ENCODE measurements at regions not wholly inside any gene's neighbourhood (a gene's known extent, or its start where the extent isn't known, plus 50 kb on each side); places are given as distances from the start of the nearest gene placed in this dataset.
"Not testable (repeated sequence)": the region's sequence is repeated elsewhere in the genome, so short reads cannot be mapped to it uniquely, and the experiment has no call there.

DNA sequence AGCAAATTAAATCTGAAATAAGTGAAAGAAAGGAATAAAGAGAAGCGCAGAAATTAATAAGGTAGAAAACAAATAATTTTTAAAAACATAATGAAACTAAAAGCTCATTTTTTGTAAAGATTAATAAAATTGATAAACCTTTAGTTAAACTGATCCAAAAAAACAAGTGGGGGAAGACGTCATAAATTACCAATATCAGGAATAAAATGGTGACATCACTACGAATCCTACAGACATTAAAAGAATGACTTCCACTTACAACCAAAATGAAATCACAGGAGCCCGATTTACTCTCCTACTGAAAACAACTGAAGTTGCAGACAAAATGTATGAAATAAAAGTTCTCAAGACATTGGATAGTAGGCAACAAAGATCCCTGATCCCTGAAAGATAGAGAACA lies 68.1 kb upstream of the IFFO2 start:
- DNase-seq (ENCODE audit: insufficient read length, low spot score) (no peak), FAIRE-seq (no peak)

DNA sequence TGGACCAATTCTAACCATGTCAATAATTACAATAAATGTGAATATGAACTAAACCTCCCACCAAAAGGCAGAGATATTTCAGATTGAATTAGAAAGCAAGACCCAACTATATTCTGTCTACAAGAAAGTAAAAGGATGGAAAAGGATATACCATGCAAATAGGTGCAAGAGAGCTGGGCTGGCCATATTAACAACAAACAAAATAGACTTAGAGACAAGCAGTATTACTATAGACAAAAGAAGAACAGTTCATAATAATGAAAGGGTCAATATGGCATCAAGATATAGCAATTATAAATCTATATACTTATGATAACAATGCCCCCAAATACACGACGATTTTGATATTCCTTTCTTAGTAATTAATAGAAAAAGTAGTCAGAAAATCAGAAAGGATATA lies 67.3 kb upstream of the IFFO2 start:
- DNase-seq (ENCODE audit: insufficient read length, low spot score) (no peak), FAIRE-seq (no peak)

DNA sequence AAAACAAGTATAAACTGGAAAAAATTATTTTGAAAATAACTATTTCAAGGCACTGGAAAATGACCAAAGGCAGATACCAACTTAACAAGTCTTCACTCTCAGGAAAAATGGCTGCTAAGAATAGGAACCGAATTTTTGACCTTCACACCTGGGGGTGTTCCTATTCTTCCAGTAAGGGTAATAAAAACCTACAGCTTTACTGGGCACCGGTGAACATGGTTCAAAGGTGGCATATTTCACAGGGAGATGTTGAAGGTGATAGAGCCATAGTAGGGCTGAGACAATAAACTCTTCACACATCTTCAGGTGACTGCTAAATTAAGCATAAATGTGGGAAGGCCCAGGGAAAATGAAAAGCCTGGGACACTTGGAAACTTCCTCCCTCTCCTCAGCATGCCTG lies 65.4 kb upstream of the IFFO2 start:
- FAIRE-seq (no peak), DNase-seq (ENCODE audit: insufficient read length, low spot score) (no peak)

DNA sequence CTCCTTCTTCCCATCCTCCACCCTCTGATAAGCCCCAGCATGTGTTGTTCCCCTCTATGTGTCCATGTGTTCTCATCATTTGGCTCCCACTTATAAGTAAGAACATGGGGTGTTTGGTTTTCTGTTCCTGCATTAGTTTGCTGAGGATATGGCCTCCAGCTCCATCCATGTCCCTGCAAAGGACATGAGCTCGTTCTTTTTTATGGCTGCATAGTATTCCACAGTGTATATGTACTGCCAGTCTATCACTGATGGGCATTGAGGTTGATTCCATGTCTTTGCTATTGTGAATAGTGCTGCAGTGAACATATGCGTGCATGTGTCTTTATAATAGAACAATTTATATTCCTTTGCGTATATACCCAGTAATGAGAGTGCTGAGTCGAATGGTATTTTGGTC lies 62.8 kb upstream of the IFFO2 start:
- FAIRE-seq; DNase-seq (ENCODE audit: insufficient read length, low spot score): not testable (repeated sequence)

DNA sequence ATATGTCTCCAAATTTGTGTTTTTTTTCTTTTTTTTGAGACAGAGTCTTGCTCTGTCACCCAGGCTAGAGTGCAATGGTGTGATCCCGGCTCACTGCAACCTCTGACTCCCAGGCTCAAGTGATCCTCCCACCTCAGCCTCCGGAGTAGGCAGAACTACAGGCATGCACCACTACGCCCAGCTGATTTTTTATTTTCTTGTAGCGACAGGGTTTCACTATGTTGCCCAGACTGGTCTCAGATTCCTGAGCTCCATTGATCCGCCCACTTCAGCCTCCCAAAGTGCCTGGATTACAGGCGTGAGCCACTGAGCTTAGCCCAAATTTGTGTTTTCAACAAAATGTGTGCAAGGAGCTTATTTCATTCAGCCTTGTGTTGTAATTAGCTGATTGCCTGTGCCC lies 59.0 kb upstream of the IFFO2 start:
- DNase-seq (ENCODE audit: insufficient read length, low spot score) = no peak
- FAIRE-seq = no peak

DNA sequence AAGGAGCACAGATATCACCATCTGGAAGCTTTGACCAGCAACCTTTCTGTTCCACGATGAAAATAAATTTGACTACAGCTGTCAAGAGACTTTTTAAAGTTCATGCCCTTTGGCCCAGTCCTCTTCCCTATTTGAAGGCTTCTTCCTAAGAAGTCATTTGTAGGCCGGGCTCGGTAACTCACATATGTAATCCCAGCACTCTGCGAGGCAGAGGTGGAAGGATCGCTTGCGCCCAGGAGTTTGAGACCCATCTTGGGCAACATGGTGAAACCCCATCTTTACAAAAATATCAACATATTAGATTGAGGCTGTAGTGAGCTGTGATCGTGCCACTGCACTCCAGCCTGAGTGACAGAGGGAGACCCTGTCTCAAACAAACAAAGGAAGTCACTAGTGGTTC lies 58.3 kb upstream of the IFFO2 start:
- FAIRE-seq (no peak), DNase-seq (ENCODE audit: insufficient read length, low spot score) (no peak)

DNA sequence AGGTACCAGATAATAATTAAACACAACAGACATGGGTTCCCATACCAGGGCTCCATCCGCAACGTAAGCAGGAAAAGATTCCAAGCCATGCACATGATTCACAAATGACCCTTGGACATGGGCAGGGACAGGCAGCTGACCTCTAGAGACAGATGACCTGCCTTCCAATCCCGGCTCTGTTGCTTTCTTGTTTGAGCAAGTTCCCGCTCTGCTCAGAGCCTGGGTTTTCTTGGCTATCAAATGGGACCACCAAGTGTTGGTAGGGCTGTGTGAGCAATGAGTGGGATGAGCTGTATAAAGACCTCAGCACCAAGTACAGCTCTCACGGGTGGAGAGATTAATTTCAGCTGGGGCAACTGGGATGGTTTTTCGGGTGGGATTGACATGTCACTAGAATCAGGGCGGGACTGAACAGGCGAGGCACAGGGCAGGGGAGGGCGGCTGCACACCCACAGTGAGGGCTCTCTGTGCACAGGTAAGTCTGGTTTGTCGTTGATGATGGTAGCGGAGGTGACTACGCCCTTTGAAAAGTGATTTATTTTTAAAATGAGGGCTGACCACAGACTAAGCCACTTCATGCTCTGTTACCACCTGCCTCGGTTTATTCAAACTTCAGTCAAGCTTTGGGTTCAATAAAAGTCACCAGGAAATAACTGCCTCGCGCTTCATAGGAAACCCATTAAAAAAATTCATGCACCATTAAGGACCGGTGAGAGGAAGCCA lies 57.5 kb upstream of the IFFO2 start:
- FAIRE-seq (no peak), DNase-seq (ENCODE audit: insufficient read length, low spot score) (no peak)

DNA sequence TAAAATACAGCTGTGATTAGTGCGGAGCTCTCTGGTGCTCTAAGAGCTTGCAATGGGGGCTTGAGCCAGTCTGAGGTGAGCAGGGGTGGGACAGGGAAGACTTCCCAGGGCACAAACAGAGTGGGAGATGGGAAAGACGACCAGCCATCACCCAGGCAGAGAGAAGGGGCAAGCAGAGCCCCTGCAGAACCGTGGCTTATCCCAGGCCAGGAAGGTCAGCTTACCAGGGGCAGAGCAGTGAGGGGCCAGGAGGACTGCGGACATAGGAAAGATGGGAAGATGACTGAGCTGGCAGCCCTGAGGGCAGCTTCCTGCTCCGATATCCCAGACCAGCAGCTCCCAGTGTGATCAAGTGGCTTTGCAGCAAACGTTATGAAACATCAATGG lies 55.4 kb upstream of the IFFO2 start:
- no peak for FAIRE-seq

DNA sequence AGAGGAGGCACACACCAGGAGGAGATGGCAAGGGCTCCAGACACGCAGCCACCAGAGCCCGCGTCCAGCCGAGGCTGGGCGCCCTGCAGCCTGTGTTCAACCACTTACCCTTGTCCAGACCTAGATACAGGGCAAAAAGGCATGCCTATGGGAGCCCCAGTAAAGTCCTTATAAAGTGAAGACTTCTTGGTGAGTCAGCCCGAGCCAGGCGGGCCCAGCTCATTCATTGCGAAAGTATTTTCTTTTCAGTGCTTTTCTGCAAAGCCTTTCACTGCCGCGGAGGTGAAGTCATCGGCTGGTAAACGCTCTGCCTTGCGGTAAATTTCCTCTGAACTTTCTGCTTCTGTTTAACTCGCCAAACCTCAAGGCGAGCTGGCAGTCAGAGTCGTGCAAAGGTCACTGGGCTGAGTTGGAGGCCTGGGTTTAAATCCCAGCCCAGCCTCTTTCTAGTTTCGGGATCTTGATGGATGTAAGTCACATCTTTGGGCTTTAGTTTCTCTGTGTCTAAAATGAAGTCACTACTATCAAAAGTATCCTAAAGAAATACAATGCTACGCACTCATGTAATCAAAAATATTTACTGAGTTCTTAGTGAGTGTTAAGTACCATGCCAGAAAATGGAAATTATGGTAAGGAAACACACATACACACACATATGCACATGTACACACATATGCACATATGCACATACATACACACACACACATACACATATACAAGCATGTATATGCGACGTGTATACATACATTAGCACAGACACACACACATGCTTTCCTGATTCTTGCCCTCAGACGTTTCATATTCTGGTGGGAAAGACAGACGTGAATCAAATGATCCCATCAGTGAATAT lies 54.7 kb upstream of the IFFO2 start:
- FAIRE-seq (peak; percentile 93), DNase-seq (ENCODE audit: insufficient read length, low spot score) (peak; percentile 79)

More for the DNA sequence above, 55.4 kb upstream of the IFFO2 start:
- DNase-seq (ENCODE audit: insufficient read length, low spot score) = no peak

DNA sequence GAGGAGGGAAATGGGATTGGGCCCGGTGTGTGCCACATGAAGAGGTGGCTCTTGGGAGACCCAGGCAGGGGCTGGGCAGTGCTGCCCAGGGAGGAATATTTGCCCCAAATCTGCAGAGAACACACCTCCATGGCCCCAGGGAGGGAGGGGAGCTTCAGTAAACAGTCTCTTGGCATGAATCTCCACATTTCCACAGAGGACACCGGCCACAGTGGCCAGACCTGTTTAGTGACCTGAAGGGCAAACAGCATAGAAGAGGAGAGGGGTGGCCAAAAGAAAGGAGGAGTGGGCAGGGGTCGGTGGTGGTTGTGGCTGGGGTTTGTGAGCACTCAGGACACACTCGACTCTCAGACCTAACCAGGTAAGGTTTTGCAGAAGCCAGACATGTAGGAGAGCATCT lies 54.0 kb upstream of the IFFO2 start:
- DNase-seq (ENCODE audit: insufficient read length, low spot score) = no peak

DNA sequence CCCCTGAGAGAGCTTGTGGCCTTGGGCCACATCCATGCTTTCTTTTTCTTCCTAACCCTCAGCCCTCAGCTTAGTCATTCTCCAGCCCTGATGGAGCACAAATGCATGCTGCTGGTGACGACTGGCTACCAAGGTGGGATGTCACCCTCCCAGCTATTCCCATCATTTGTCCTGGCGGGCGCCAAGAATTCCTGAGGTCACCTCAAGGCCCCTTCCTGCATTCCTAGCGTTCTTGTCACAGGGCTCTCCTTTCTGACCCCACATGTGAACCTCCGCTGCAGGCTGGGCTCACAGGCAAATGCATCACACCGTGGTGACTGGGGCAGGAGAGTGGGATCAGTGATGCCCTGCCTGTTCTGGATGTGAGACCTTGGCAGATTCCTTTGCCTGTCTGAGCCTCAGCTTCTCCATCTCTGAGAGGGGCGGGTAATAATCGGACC lies 53.4 kb upstream of the IFFO2 start:
- DNase-seq (ENCODE audit: insufficient read length, low spot score) = peak; percentile 79
- peak; percentile 67 for FAIRE-seq

More for the DNA sequence above, 54.0 kb upstream of the IFFO2 start:
- no peak for FAIRE-seq

DNA sequence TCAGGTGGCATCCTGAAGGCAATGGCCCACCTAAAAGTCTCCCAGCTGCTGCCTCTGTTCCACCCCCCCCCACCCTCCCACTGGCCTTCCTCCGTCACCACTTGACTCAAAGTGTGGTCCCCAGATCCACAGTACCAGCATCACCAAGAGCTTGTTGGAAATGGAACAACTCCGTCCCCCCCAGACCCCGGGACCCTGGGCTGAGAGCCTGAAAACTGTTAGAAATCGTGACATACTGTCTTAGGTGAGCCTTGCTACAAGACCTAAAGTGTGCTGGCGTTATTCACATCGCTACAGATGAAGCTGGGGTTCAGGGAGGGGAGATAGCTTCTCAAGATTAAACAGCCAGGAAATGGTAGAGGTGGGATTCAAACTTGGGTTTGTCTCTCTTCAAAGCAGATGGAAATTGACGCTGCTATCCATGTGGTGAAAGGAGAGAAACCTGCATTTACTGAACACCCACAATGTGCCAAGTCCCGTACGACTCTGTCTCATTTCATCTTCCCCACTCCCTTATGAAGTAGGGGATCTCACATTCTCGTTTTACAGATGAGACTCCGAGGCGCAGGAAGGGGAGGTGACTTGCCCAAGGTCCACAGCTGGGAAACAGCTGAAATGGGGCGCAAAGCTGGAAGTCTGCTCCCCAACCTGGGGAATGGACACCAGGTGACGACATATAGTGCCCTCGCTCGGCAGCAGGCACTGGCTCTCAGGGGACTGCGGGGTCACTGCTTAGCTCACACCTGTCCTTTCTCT lies 52.8 kb upstream of the IFFO2 start:
- no peak for FAIRE-seq
- no peak for DNase-seq (ENCODE audit: insufficient read length, low spot score)

DNA sequence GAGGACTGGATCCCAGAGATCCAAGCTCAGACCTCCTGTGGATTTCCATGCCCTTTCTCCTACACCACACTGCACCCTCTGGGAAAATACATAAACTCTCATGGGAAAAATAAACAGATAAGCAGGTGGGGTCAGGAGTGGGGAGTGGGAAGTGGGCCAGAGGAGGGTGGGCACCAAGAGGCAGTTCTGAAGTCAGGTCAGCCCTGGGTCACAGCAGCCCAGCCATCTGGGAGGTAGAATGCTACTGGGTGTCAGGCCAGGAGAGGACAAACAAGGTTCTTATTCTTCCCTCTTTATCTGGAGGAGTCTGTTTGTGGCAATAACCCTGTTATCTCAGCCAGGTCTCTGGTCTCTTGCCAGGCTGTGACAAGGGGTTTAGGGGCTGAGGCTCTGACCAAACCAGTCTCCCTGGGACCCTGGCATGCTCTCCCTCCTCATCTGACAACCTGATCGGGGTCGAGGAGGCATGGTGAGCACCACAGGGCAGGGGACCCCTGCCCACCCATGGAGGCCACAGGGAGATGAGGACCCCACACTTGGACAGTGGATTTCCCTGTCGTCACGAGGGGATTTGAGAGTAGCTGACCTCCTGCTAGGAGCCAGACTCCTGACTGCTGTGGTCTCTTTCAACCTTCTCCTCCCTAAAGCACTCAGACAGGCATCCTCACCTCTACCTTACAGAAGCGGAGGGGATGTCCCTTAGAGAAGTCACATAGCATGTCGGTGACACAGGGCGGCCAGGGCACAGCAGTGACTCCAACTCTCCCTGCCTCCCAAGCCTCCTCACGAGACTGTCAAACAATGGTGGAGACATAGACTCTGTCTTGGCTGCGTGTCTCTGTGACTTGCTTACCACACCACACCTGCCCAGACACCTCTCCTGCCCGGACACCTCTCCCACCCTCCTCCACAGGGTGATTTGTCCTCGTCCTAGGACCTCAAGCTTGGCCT lies 51.3 kb upstream of the IFFO2 start:
- FAIRE-seq = no peak
- DNase-seq (ENCODE audit: insufficient read length, low spot score) = no peak

DNA sequence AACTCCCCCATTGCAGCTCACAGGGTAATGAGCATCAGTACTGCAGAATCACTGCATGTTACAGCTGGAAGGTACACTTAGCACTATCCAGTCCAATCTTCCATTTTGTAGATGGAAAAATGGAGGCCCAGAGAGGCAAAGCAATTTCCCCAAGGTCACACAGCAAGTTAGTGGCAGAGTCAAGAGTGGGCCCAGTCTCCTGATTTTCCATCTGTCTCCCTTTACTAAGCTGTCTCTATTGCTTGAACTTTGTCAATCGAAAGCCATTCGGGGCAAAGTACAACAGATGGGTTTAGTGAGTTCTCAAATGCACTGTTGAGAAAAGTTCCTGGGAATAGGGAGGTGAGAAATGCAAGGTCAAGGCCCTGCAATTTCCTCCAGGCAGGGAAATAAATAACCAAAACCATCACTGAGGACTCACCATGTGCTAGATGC lies 50.4 kb upstream of the IFFO2 start:
- DNase-seq (ENCODE audit: insufficient read length, low spot score) (no peak), FAIRE-seq (no peak)

Data from HTR-8/SVneo (cell line).